ENCODE measurements at regions not wholly inside any gene's neighbourhood (a gene's known extent, or its start where the extent isn't known, plus 50 kb on each side); places are given as distances from the start of the nearest gene placed in this dataset.
A peak's percentile ranks its signal among the peaks of the same experiment; 100 is the strongest.

GRCh38 chr2:7795778-7796563, 878.8 kb downstream of the RNF144A start:
- no peak for ATAC-seq

GRCh38 chr2:7800031-7800430, 881.8 kb upstream of the ID2 start:
- H3K36me3 Mint-ChIP-seq: no peaks in the 10 kb centered on the region
- H3K4me1 Mint-ChIP-seq: peaks cover 6% of the 10 kb centered on the region
- H3K27ac Mint-ChIP-seq: no peak overlapping the region
- no peak for ATAC-seq
- H3K9me3 Mint-ChIP-seq: peaks cover 26% of the 10 kb centered on the region
- H3K27me3 Mint-ChIP-seq: peaks cover 15% of the 10 kb centered on the region
- no peak overlapping the region for H3K4me3 Mint-ChIP-seq

More at GRCh38 chr2:7795778-7796563, 878.8 kb downstream of the RNF144A start:
- H3K27ac Mint-ChIP-seq: no peak overlapping the region
- peaks cover 15% of the 10 kb centered on the region for H3K27me3 Mint-ChIP-seq
- H3K9me3 Mint-ChIP-seq: peaks cover 12% of the 10 kb centered on the region
- no peak overlapping the region for H3K4me3 Mint-ChIP-seq
- no peaks in the 10 kb centered on the region for H3K36me3 Mint-ChIP-seq
- H3K4me1 Mint-ChIP-seq: peaks cover 6% of the 10 kb centered on the region

- no peak for ATAC-seq
- H3K4me1 Mint-ChIP-seq: no peaks in the 10 kb centered on the region
- peaks cover 15% of the 10 kb centered on the region for H3K27me3 Mint-ChIP-seq
- H3K36me3 Mint-ChIP-seq: no peaks in the 10 kb centered on the region
- H3K9me3 Mint-ChIP-seq: peaks cover 27% of the 10 kb centered on the region
- no peak overlapping the region for H3K27ac Mint-ChIP-seq
- no peak overlapping the region for H3K4me3 Mint-ChIP-seq
These were observed 880.6 kb upstream of the ID2 start for GRCh38 chr2:7801212-7801611.

GRCh38 chr2:7803515-7803914, 878.3 kb upstream of the ID2 start:
- Mint-ChIP-seq H3K4me1 (no peaks in the 10 kb centered on the region), H3K36me3 (no peaks in the 10 kb centered on the region), H3K4me3 (no peak overlapping the region), H3K27ac (no peak overlapping the region), H3K27me3 (peaks cover 8% of the 10 kb centered on the region), H3K9me3 (peaks cover 30% of the 10 kb centered on the region)
- no peak for ATAC-seq

GRCh38 chr2:7809640-7810039, 872.2 kb upstream of the ID2 start:
- H3K36me3 Mint-ChIP-seq: no peaks in the 10 kb centered on the region
- no peak overlapping the region for H3K4me3 Mint-ChIP-seq
- no peak overlapping the region for H3K27ac Mint-ChIP-seq
- no peaks in the 10 kb centered on the region for H3K4me1 Mint-ChIP-seq
- no peak for ATAC-seq
- peaks cover 11% of the 10 kb centered on the region for H3K27me3 Mint-ChIP-seq
- peaks cover 10% of the 10 kb centered on the region for H3K9me3 Mint-ChIP-seq

GRCh38 chr2:7811073-7811472, 870.8 kb upstream of the ID2 start:
- Mint-ChIP-seq H3K9me3 (peaks cover 10% of the 10 kb centered on the region), H3K27me3 (peaks cover 18% of the 10 kb centered on the region), H3K4me3 (no peak overlapping the region), H3K27ac (no peak overlapping the region), H3K36me3 (no peaks in the 10 kb centered on the region), H3K4me1 (no peaks in the 10 kb centered on the region)
- ATAC-seq: no peak

- ATAC-seq: no peak
- peaks cover 6% of the 10 kb centered on the region for H3K9me3 Mint-ChIP-seq
- H3K27me3 Mint-ChIP-seq: peaks cover 32% of the 10 kb centered on the region
- H3K4me1 Mint-ChIP-seq: no peaks in the 10 kb centered on the region
- no peaks in the 10 kb centered on the region for H3K36me3 Mint-ChIP-seq
- no peak overlapping the region for H3K4me3 Mint-ChIP-seq
- H3K27ac Mint-ChIP-seq: no peak overlapping the region
These were observed 869.4 kb upstream of the ID2 start for GRCh38 chr2:7812231-7812995.

- peaks cover 6% of the 10 kb centered on the region for H3K9me3 Mint-ChIP-seq
- no peaks in the 10 kb centered on the region for H3K4me1 Mint-ChIP-seq
- H3K27me3 Mint-ChIP-seq: peaks cover 38% of the 10 kb centered on the region
- no peak overlapping the region for H3K27ac Mint-ChIP-seq
- no peak for ATAC-seq
- H3K36me3 Mint-ChIP-seq: no peaks in the 10 kb centered on the region
- H3K4me3 Mint-ChIP-seq: no peak overlapping the region
These were observed 868.1 kb upstream of the ID2 start for GRCh38 chr2:7813541-7814292.

- no peaks in the 10 kb centered on the region for H3K4me1 Mint-ChIP-seq
- ATAC-seq: no peak
- no peaks in the 10 kb centered on the region for H3K9me3 Mint-ChIP-seq
- no peak overlapping the region for H3K4me3 Mint-ChIP-seq
- peaks cover 32% of the 10 kb centered on the region for H3K27me3 Mint-ChIP-seq
- H3K27ac Mint-ChIP-seq: no peak overlapping the region
- H3K36me3 Mint-ChIP-seq: no peaks in the 10 kb centered on the region
These were observed 866.1 kb upstream of the ID2 start for GRCh38 chr2:7815726-7816125.

- ATAC-seq: no peak
- Mint-ChIP-seq H3K4me1 (no peaks in the 10 kb centered on the region), H3K27me3 (peaks cover 27% of the 10 kb centered on the region), H3K9me3 (no peaks in the 10 kb centered on the region), H3K4me3 (no peak overlapping the region), H3K36me3 (no peaks in the 10 kb centered on the region), H3K27ac (no peak overlapping the region)
These were observed 865.6 kb upstream of the ID2 start for GRCh38 chr2:7816233-7816632.

- Mint-ChIP-seq H3K27ac (no peak overlapping the region), H3K36me3 (no peaks in the 10 kb centered on the region), H3K4me1 (no peaks in the 10 kb centered on the region), H3K4me3 (no peak overlapping the region), H3K27me3 (peaks cover 27% of the 10 kb centered on the region), H3K9me3 (no peaks in the 10 kb centered on the region)
- no peak for ATAC-seq
These were observed 864.9 kb upstream of the ID2 start for GRCh38 chr2:7816944-7817343.

GRCh38 chr2:7819316-7819715, 862.5 kb upstream of the ID2 start:
- no peak for ATAC-seq
- Mint-ChIP-seq H3K27ac (no peak overlapping the region), H3K9me3 (no peaks in the 10 kb centered on the region), H3K4me1 (no peaks in the 10 kb centered on the region), H3K4me3 (no peak overlapping the region), H3K36me3 (no peaks in the 10 kb centered on the region), H3K27me3 (peaks cover 27% of the 10 kb centered on the region)

- H3K9me3 Mint-ChIP-seq: no peaks in the 10 kb centered on the region
- H3K4me1 Mint-ChIP-seq: no peaks in the 10 kb centered on the region
- peaks cover 27% of the 10 kb centered on the region for H3K27me3 Mint-ChIP-seq
- no peak for ATAC-seq
- no peak overlapping the region for H3K4me3 Mint-ChIP-seq
- H3K27ac Mint-ChIP-seq: no peak overlapping the region
- H3K36me3 Mint-ChIP-seq: no peaks in the 10 kb centered on the region
These were observed 862.0 kb upstream of the ID2 start for GRCh38 chr2:7819850-7820249.

GRCh38 chr2:7824211-7824610, 857.6 kb upstream of the ID2 start:
- no peak overlapping the region for H3K27ac Mint-ChIP-seq
- no peak for ATAC-seq
- H3K27me3 Mint-ChIP-seq: no peaks in the 10 kb centered on the region
- no peaks in the 10 kb centered on the region for H3K36me3 Mint-ChIP-seq
- H3K9me3 Mint-ChIP-seq: no peaks in the 10 kb centered on the region
- no peak overlapping the region for H3K4me3 Mint-ChIP-seq
- H3K4me1 Mint-ChIP-seq: no peaks in the 10 kb centered on the region

GRCh38 chr2:7825591-7826312, 856.1 kb upstream of the ID2 start:
- no peak overlapping the region for H3K27ac Mint-ChIP-seq
- H3K27me3 Mint-ChIP-seq: peaks cover 10% of the 10 kb centered on the region
- no peaks in the 10 kb centered on the region for H3K4me1 Mint-ChIP-seq
- peak; percentile 50 for ATAC-seq
- H3K9me3 Mint-ChIP-seq: no peaks in the 10 kb centered on the region
- no peaks in the 10 kb centered on the region for H3K36me3 Mint-ChIP-seq
- H3K4me3 Mint-ChIP-seq: no peak overlapping the region
